Glutamatergic neuron (in vitro differentiated cells): ENCODE measurements at regions not wholly inside any gene's neighbourhood (a gene's known extent, or its start where the extent isn't known, plus 50 kb on each side); places are given as distances from the start of the nearest gene placed in this dataset.

Experiments used
- DNase-seq: peaks from one replicate; pipeline ENCODE4 v3.0.0; 2022
- H3K27ac Mint-ChIP-seq: one replicate; pipeline ENCODE4 v1.8.0; 2020; ENCODE audit warnings: mild to moderate bottlenecking, mixed read lengths, inconsistent platforms; ENCODE audit not compliant: unreplicated experiment
- H3K27me3 Mint-ChIP-seq: one replicate; pipeline ENCODE4 v1.8.0; 2020; ENCODE audit warnings: mild to moderate bottlenecking, moderate library complexity, mixed read lengths, inconsistent platforms; ENCODE audit not compliant: unreplicated experiment
- H3K36me3 Mint-ChIP-seq: one replicate; pipeline ENCODE4 v1.8.0; 2020; ENCODE audit warnings: mild to moderate bottlenecking, mixed read lengths, inconsistent platforms; ENCODE audit not compliant: unreplicated experiment
- H3K4me1 Mint-ChIP-seq: one replicate; pipeline ENCODE4 v1.8.0; 2020; ENCODE audit warnings: mild to moderate bottlenecking, low read depth, mixed read lengths, inconsistent platforms; ENCODE audit not compliant: unreplicated experiment
- H3K4me3 Mint-ChIP-seq: one replicate; pipeline ENCODE4 v1.8.0; 2020; ENCODE audit warnings: mild to moderate bottlenecking, mixed read lengths, inconsistent platforms; ENCODE audit not compliant: unreplicated experiment
- H3K9me3 Mint-ChIP-seq: one replicate; pipeline ENCODE4 v1.8.0; 2020; ENCODE audit warnings: mild to moderate bottlenecking, moderate library complexity, mixed read lengths, inconsistent platforms; ENCODE audit not compliant: unreplicated experiment
- TF ChIP-seq, protein P1 (sequence below): fragments of 200-600 bp; sonication (generic); IDR thresholded peaks from one replicate; pipeline ENCODE4 v1.5.0; 2021; ENCODE audit not compliant: partially characterized antibody, unreplicated experiment

DNA sequence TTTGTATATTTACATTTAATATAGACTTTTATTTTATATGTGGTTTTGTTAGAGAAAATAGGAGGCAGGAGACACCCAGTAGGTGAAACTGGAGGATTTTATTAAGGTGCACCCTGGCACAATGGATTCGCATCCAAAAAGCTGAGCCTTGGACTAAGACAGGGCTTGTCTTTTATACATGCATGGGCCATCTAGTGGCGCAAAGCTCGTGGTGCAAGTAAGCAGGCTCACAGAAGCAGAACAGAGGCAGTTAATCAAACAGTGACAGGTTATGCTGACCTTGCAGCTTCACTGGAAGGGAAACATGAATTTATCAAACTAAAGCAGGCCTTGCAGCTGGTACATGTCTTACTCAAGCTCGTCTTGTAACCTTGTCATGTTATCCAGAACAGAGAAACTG is 58.8 kb upstream of the ZNF681 start:
- Mint-ChIP-seq H3K4me1 (no peaks in the 10 kb centered on the region), H3K36me3 (peaks cover 42% of the 10 kb centered on the region), H3K27me3 (peaks cover 5% of the 10 kb centered on the region), H3K9me3 (peaks cover 9% of the 10 kb centered on the region), H3K4me3 (no peak overlapping the region), H3K27ac (no peak overlapping the region)
- TF ChIP-seq, protein P1, sequence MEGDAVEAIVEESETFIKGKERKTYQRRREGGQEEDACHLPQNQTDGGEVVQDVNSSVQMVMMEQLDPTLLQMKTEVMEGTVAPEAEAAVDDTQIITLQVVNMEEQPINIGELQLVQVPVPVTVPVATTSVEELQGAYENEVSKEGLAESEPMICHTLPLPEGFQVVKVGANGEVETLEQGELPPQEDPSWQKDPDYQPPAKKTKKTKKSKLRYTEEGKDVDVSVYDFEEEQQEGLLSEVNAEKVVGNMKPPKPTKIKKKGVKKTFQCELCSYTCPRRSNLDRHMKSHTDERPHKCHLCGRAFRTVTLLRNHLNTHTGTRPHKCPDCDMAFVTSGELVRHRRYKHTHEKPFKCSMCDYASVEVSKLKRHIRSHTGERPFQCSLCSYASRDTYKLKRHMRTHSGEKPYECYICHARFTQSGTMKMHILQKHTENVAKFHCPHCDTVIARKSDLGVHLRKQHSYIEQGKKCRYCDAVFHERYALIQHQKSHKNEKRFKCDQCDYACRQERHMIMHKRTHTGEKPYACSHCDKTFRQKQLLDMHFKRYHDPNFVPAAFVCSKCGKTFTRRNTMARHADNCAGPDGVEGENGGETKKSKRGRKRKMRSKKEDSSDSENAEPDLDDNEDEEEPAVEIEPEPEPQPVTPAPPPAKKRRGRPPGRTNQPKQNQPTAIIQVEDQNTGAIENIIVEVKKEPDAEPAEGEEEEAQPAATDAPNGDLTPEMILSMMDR = no peak
- peak; percentile 53 for DNase-seq

DNA sequence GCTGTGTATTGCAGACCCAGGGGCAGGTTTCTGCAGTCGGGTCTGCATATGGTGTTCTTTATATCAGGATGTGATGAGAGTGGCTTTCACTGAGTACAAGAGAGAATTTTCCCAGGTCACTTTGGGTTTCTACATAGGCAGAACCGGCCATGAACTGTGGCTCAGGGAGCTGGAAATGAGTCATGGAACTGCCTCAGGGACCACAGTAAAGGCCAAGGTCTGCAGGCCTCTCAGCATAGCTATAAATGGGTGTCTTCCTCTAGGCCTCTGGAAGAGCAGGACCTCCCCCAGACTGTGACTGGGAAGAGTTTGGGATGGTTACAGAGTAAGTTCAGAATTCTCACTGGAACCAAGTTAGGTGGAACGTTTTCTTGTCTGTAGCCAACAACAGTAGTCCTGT is 51.8 kb upstream of the ZNF681 start:
- DNase-seq = no peak
- peaks cover 4% of the 10 kb centered on the region for H3K36me3 Mint-ChIP-seq

More for the DNA sequence above, 51.8 kb upstream of the ZNF681 start:
- no peak overlapping the region for H3K4me3 Mint-ChIP-seq
- no peaks in the 10 kb centered on the region for H3K9me3 Mint-ChIP-seq
- TF ChIP-seq, protein P1 = no peak
- no peaks in the 10 kb centered on the region for H3K4me1 Mint-ChIP-seq
- no peaks in the 10 kb centered on the region for H3K27me3 Mint-ChIP-seq
- no peak overlapping the region for H3K27ac Mint-ChIP-seq
